GM12864 (cell line): ENCODE measurements at regions not wholly inside any gene's neighbourhood (a gene's known extent, or its start where the extent isn't known, plus 50 kb on each side); places are given as distances from the start of the nearest gene placed in this dataset.

Experiments used
- DNase-seq: peaks from one replicate; pipeline ENCODE4 v3.0.0-alpha.2; 2011; ENCODE audit warnings: low read depth
- H3K4me3 ChIP-seq: 2 replicates; pipeline ENCODE4 v1.5.1; 2011; ENCODE audit warnings: mild to moderate bottlenecking, low read depth, low read length, control low read depth
- CTCF ChIP-seq: IDR thresholded peaks from 2 replicates; pipeline ENCODE4 v1.5.1; 2011; ENCODE audit warnings: low read depth, mild to moderate bottlenecking, moderate library complexity, low read length, control low read depth, inconsistent platforms; ENCODE audit errors: missing control alignments

- no peak overlapping the region for H3K4me3 ChIP-seq
- TF ChIP-seq CTCF = no peak
- DNase-seq = no peak
Observed at GRCh38 chr3:5754602-5755001, 567.1 kb downstream of the EDEM1 start.

- no peak overlapping the region for H3K4me3 ChIP-seq
- no peak for TF ChIP-seq CTCF
- DNase-seq = no peak
Observed at GRCh38 chr3:5756443-5756842, 568.9 kb downstream of the EDEM1 start.

GRCh38 chr3:5757213-5757804 is 569.8 kb downstream of the EDEM1 start:
- no peak for DNase-seq
- H3K4me3 ChIP-seq = no peak overlapping the region
- TF ChIP-seq CTCF = no peak

- DNase-seq = no peak
- TF ChIP-seq CTCF = no peak
- H3K4me3 ChIP-seq = no peak overlapping the region
Observed at GRCh38 chr3:5758699-5759098, 571.2 kb downstream of the EDEM1 start.

GRCh38 chr3:5762506-5762905 is 575.0 kb downstream of the EDEM1 start:
- no peak for DNase-seq
- no peak for TF ChIP-seq CTCF

GRCh38 chr3:5766848-5767247 is 579.3 kb downstream of the EDEM1 start:
- no peak for DNase-seq
- no peak for TF ChIP-seq CTCF
- no peak overlapping the region for H3K4me3 ChIP-seq

More at GRCh38 chr3:5762506-5762905, 575.0 kb downstream of the EDEM1 start:
- H3K4me3 ChIP-seq = no peak overlapping the region

GRCh38 chr3:5767304-5767703 is 579.8 kb downstream of the EDEM1 start:
- TF ChIP-seq CTCF = no peak
- no peak for DNase-seq

More at GRCh38 chr3:5767304-5767703, 579.8 kb downstream of the EDEM1 start:
- no peak overlapping the region for H3K4me3 ChIP-seq
